PC-3 (cell line): ENCODE measurements at regions not wholly inside any gene's neighbourhood (a gene's known extent, or its start where the extent isn't known, plus 50 kb on each side); places are given as distances from the start of the nearest gene placed in this dataset.

Experiments used
- CTCF ChIP-seq: fragments of 300-600 bp; sonication (generic); conservative IDR thresholded peaks from 2 replicates; pipeline ENCODE4 v1.5.1; 2017; ENCODE audit warnings: antibody characterized with exemption, low read depth, mild to moderate bottlenecking, low read length
- EZH2 ChIP-seq: fragments of 300-600 bp; sonication (generic); IDR thresholded peaks from one replicate; pipeline ENCODE4 v1.6.1; 2017; ENCODE audit warnings: antibody characterized with exemption, mild to moderate bottlenecking, low read length; ENCODE audit not compliant: unreplicated experiment
- EZH2phosphoT487 ChIP-seq: fragments of 300-600 bp; sonication (generic); IDR thresholded peaks from 2 replicates; pipeline ENCODE4 v1.6.1; 2018; ENCODE audit warnings: mild to moderate bottlenecking, antibody characterized with exemption, low read length, borderline replicate concordance

DNA sequence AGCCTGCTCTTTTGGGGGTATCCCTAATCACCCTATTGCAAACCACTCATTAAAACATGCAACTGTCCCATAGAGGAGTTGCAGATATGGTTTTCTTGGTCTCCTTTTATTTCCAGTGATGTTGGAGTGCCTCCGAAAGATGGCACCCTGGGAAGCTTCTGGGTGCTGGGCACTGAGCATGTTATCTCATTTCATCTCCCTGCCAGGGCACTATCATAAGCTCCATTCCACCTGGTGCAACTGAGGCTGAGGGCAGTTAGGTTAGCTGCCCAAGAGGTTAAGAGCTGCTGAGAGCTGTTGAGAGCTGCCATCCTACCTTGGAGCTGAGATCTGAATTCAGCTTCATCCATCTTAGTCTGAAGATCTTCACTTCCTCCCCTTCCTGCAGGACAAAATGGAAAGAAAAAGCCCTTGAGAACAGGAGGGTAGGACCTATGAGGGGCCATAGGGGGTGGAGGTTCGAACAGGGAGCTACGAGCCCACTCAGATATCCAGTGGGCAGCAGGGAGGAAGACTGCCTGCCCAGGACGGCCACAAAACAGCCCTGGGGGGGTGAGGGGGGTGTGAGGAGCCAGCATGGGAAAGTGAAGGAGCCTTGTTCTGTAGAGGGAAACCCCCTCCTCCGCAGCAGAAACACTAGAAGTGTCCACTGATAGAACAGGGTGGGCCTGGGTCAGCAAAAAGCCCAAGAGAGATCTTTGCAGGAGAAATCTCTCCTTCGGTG, 202.5 kb downstream of the ZFP36L2 start:
- TF ChIP-seq CTCF (no peak), EZH2phosphoT487 (no peak), EZH2 (no peak)
